ENCODE measurements at regions not wholly inside any gene's neighbourhood (a gene's known extent, or its start where the extent isn't known, plus 50 kb on each side); places are given as distances from the start of the nearest gene placed in this dataset.

DNA sequence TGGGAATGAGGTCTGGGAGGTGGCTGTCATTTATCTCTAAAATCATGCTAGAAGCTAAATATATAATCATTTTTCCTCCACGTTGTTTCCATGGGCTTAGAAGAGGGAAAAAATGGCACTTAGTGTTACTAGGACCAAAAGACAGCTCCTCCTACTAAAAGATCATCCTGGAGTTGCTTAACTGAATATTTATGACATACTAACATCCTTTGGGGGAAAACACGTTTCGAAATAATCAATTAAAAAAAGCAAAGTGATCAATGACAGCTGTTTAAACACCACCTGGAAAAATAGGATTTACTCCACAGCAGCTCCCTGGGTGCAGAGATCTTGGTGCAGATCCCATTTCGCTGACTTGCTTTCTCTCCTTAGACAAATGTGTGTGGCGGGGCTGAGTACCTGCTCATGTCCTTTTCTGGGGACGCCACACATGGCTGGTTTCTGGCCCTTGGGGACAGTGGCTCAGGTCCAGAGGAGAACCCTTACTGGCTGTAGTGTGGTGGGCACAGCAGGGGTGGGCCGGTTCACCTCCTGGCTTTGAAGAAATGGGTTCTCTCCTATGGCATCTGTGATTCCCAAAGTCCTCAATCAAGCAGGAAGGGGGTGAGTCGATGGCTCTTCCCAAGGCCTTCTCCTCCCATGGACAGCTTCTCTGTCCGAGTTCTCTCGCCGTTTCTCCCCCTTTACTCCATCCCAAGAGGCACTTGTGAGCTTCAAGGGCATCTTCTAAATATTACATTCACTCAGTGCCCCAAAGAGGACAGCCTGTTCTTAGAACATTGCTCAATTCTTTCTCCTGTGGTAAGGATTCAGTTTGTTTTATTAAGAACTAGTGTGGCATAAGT is 156.4 kb upstream of the KLF14 start:
- H3K4me1 Mint-ChIP-seq (ENCODE audit: low read depth): peaks cover 44% of the 10 kb centered on the region
- ATAC-seq (ENCODE audit: poor library complexity): no peak
- no peaks in the 10 kb centered on the region for H3K9me3 ChIP-seq (ENCODE audit: control insufficient read depth in 1 of 2, insufficient read depth in 1 of 2, low read length in 2 of 2)
- peaks cover 79% of the 10 kb centered on the region for H3K36me3 ChIP-seq (ENCODE audit: insufficient read depth, low read length)
- DNase-seq: no peak
- no peaks in the 10 kb centered on the region for H3K27me3 ChIP-seq (ENCODE audit: control insufficient read depth in 1 of 2, insufficient read depth in 2 of 2, low read length in 2 of 2)
- intact Hi-C loops (cut with DNase I, micrococcal nuclease): loop anchor here in 1 of 2 experiments (10.0 kb wide), 2 partner anchors 64 to 764 kb away; no protein-coding TSS in a partner anchor
- TF ChIP-seq, protein P1, sequence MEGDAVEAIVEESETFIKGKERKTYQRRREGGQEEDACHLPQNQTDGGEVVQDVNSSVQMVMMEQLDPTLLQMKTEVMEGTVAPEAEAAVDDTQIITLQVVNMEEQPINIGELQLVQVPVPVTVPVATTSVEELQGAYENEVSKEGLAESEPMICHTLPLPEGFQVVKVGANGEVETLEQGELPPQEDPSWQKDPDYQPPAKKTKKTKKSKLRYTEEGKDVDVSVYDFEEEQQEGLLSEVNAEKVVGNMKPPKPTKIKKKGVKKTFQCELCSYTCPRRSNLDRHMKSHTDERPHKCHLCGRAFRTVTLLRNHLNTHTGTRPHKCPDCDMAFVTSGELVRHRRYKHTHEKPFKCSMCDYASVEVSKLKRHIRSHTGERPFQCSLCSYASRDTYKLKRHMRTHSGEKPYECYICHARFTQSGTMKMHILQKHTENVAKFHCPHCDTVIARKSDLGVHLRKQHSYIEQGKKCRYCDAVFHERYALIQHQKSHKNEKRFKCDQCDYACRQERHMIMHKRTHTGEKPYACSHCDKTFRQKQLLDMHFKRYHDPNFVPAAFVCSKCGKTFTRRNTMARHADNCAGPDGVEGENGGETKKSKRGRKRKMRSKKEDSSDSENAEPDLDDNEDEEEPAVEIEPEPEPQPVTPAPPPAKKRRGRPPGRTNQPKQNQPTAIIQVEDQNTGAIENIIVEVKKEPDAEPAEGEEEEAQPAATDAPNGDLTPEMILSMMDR (IDR thresholded peaks at IDR 0.05): no peak
- CTCF ChIA-PET: interaction anchor here (1.4 to 2.2 kb wide), 2 partner anchors 15 to 150 kb away, joined by 4 to 8 read pairs; no protein-coding TSS in a partner anchor
- no peaks in the 10 kb centered on the region for H3K27me3 Mint-ChIP-seq
- no peak overlapping the region for H3K27ac Mint-ChIP-seq
- H3K4me3 ChIP-seq (ENCODE audit: low read length): no peak overlapping the region
- no peak overlapping the region for H3K27ac ChIP-seq (ENCODE audit: low read depth in 1 of 2, low read length in 2 of 2)
- no peak overlapping the region for H3K4me3 Mint-ChIP-seq
- POLR2A ChIA-PET: interaction anchor here (0.6 to 1.7 kb wide), 3 partner anchors 13 to 1248 kb away, joined by 3 to 4 read pairs (median 4); no protein-coding TSS in a partner anchor
- peaks cover 86% of the 10 kb centered on the region for H3K36me3 Mint-ChIP-seq (ENCODE audit: low read depth)
- H3K4me1 ChIP-seq (ENCODE audit: insufficient read depth, low read length): peaks cover 32% of the 10 kb centered on the region
- no peaks in the 10 kb centered on the region for H3K9me3 Mint-ChIP-seq

- H3K27me3 Mint-ChIP-seq: no peaks in the 10 kb centered on the region
- CTCF ChIA-PET: interaction anchor here (1.4 kb wide), 1 partner anchor 149 kb away, joined by 4 read pairs; no protein-coding TSS in a partner anchor
- TF ChIP-seq, protein P1 (IDR thresholded peaks at IDR 0.05): no peak
These were observed 157.5 kb upstream of the KLF14 start for GRCh38 chr7:130891254-130892094.

DNA sequence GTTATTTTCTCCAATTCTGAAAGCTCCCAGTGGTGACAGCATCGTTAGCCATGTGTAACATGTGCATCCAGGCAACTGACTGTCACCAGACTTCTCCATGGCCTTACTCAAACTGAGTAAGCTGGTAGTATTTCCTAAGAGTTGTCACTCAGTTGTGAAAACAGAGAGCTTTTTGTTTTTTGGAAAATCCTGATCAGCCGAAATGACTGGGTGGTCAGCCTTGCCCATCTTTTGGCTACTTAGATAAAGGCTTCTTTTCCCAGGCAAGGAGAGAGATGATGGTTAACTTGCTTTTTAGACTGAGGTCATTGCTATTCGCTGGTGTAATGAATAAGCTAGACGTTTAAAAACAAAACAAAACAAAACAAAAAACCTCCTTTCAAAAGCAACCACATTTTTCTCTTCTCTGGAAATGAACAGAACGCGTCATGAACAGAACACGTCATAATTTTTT is 159.5 kb upstream of the KLF14 start:
- intact Hi-C loops (cut with DNase I, micrococcal nuclease): loop anchor here in 1 of 2 experiments (10.0 kb wide), 2 partner anchors 61 to 761 kb away; no protein-coding TSS in a partner anchor
- peaks cover 87% of the 10 kb centered on the region for H3K36me3 Mint-ChIP-seq (ENCODE audit: low read depth)
- DNase-seq: peak in 1 of 14 experiments; percentile 50
- peaks cover 54% of the 10 kb centered on the region for H3K4me1 Mint-ChIP-seq (ENCODE audit: low read depth)
- H3K27me3 ChIP-seq (ENCODE audit: control insufficient read depth in 1 of 2, insufficient read depth in 2 of 2, low read length in 2 of 2): no peaks in the 10 kb centered on the region
- H3K9me3 ChIP-seq (ENCODE audit: control insufficient read depth in 1 of 2, insufficient read depth in 1 of 2, low read length in 2 of 2): no peaks in the 10 kb centered on the region
- ChIA-PET CTCF (interaction anchor here (1.0 to 1.6 kb wide), 7 partner anchors 10 to 410 kb away, joined by 3 to 6 read pairs (median 3); no protein-coding TSS in a partner anchor), POLR2A (interaction anchor here (1.4 kb wide), 1 partner anchor 20 kb away, joined by 5 read pairs; no protein-coding TSS in a partner anchor)
- H3K27ac Mint-ChIP-seq: peak overlapping the region; percentile 82
- H3K36me3 ChIP-seq (ENCODE audit: insufficient read depth, low read length): peaks cover 82% of the 10 kb centered on the region
- no peak for ATAC-seq (ENCODE audit: poor library complexity)
- no peaks in the 10 kb centered on the region for H3K9me3 Mint-ChIP-seq
- no peak overlapping the region for H3K4me3 ChIP-seq (ENCODE audit: low read length)
- no peaks in the 10 kb centered on the region for H3K27me3 Mint-ChIP-seq
- peak overlapping the region in 1 of 2 donors; percentile 58 for H3K27ac ChIP-seq (ENCODE audit: low read depth in 1 of 2, low read length in 2 of 2)
- TF ChIP-seq, protein P1 (IDR thresholded peaks at IDR 0.05): no peak
- no peak overlapping the region for H3K4me3 Mint-ChIP-seq
- H3K4me1 ChIP-seq (ENCODE audit: insufficient read depth, low read length): peaks cover 56% of the 10 kb centered on the region

More at GRCh38 chr7:130891254-130892094, 157.5 kb upstream of the KLF14 start:
- ATAC-seq (ENCODE audit: poor library complexity): no peak
- H3K27ac ChIP-seq (ENCODE audit: low read depth in 1 of 2, low read length in 2 of 2): no peak overlapping the region
- Mint-ChIP-seq H3K4me3 (no peak overlapping the region), H3K4me1 (ENCODE audit: low read depth) (peaks cover 54% of the 10 kb centered on the region), H3K9me3 (no peaks in the 10 kb centered on the region), H3K36me3 (ENCODE audit: low read depth) (peaks cover 86% of the 10 kb centered on the region), H3K27ac (no peak overlapping the region)
- intact Hi-C loops (cut with DNase I, micrococcal nuclease): loop anchor here in 1 of 2 experiments (10.0 kb wide), 2 partner anchors 63 to 763 kb away; no protein-coding TSS in a partner anchor
- no peak overlapping the region for H3K4me3 ChIP-seq (ENCODE audit: low read length)
- H3K27me3 ChIP-seq (ENCODE audit: control insufficient read depth in 1 of 2, insufficient read depth in 2 of 2, low read length in 2 of 2): no peaks in the 10 kb centered on the region
- peaks cover 81% of the 10 kb centered on the region for H3K36me3 ChIP-seq (ENCODE audit: insufficient read depth, low read length)
- no peaks in the 10 kb centered on the region for H3K9me3 ChIP-seq (ENCODE audit: control insufficient read depth in 1 of 2, insufficient read depth in 1 of 2, low read length in 2 of 2)
- POLR2A ChIA-PET: interaction anchor here (0.6 kb wide), 1 partner anchor 12 kb away, joined by 3 read pairs; no protein-coding TSS in a partner anchor
- peaks cover 43% of the 10 kb centered on the region for H3K4me1 ChIP-seq (ENCODE audit: insufficient read depth, low read length)
- no peak for DNase-seq
